ENCODE measurements at regions not wholly inside any gene's neighbourhood (a gene's known extent, or its start where the extent isn't known, plus 50 kb on each side); places are given as distances from the start of the nearest gene placed in this dataset.

DNA sequence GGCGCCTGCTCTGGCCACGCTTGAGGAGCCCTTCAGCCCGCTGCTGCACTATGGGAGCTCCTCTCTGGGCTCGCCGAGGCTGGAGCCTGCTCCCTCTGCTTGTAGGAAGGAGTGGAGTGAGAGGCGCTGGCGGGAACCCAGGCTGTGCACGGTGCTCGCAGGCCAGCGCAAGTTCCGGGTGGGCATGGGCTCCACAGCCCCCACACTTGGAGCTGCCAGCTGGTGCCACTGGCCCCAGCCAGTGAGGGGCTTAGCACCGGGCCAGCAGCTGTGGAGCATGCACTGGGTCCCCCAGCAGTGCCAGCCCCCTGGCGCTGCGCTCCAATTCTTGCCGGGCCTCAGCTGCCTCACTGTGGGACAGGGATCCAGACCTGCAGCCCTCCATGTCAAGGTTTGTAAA is 122.1 kb upstream of the CD180 start:
- Histone ChIP-seq H3K4me1 (peaks cover 0 to 10% of the 10 kb centered on the region in 2 donors), H3K9me3 (no peaks in the 10 kb centered on the region), H3K27me3 (no peaks in the 10 kb centered on the region), H3K36me3 (no peaks in the 10 kb centered on the region), H3K27ac (no peak overlapping the region), H3K4me3 (no peak overlapping the region)
- no peak for DNase-seq (ENCODE audit: low spot score)
- TF ChIP-seq, protein P1, sequence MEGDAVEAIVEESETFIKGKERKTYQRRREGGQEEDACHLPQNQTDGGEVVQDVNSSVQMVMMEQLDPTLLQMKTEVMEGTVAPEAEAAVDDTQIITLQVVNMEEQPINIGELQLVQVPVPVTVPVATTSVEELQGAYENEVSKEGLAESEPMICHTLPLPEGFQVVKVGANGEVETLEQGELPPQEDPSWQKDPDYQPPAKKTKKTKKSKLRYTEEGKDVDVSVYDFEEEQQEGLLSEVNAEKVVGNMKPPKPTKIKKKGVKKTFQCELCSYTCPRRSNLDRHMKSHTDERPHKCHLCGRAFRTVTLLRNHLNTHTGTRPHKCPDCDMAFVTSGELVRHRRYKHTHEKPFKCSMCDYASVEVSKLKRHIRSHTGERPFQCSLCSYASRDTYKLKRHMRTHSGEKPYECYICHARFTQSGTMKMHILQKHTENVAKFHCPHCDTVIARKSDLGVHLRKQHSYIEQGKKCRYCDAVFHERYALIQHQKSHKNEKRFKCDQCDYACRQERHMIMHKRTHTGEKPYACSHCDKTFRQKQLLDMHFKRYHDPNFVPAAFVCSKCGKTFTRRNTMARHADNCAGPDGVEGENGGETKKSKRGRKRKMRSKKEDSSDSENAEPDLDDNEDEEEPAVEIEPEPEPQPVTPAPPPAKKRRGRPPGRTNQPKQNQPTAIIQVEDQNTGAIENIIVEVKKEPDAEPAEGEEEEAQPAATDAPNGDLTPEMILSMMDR (IDR thresholded peaks at IDR 0.05): no peak

DNA sequence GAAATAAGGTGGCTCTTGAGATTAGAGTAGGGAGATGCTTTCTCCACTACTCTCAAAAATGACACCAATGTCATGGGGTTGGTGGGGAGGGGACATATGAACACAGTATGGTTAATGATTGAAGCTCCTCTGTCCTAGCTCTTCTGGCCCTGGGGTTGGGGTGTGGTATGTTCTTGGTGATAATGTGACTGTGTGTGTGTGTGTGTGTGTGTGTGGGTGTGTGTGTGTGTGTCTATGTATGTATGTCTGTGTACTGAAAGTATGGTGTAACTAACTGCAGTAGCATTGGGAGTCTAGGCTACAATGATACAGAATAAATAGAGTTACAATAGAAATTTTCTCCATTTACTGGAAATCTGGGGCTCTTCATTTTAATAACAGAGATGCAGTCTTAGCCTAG is 121.0 kb upstream of the CD180 start:
- no peak overlapping the region for H3K27ac ChIP-seq
- H3K4me3 ChIP-seq: no peak overlapping the region
- H3K27me3 ChIP-seq: no peaks in the 10 kb centered on the region
- H3K4me1 ChIP-seq: peaks cover 0 to 10% of the 10 kb centered on the region in 2 donors
- no peak for DNase-seq (ENCODE audit: low spot score)
- no peaks in the 10 kb centered on the region for H3K36me3 ChIP-seq
- TF ChIP-seq, protein P1 (IDR thresholded peaks at IDR 0.05): no peak
- H3K9me3 ChIP-seq: no peaks in the 10 kb centered on the region

DNA sequence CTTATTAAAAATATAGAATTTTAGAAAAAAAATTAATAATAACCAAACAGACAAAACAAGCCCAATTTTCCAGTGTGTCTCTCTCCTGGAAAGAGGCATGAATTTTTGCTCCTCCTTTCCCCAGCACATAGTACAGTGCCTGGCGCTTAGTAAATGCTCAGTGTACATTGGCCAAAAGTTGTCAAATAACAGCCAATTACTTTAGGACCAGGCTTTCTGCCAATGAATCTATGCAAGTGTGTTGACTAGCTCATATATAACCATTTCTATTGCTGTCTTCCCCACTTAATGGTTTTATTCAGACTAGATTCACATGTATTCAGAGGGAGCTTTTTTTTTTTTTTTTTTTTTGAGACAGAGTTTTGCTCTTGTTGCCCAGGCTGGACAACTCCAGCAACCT is 120.1 kb upstream of the CD180 start:
- Histone ChIP-seq H3K36me3 (no peaks in the 10 kb centered on the region), H3K9me3 (no peaks in the 10 kb centered on the region), H3K4me1 (peaks cover 0 to 10% of the 10 kb centered on the region in 2 donors), H3K27ac (no peak overlapping the region), H3K27me3 (no peaks in the 10 kb centered on the region), H3K4me3 (no peak overlapping the region)
- TF ChIP-seq, protein P1 (IDR thresholded peaks at IDR 0.05): no peak
- DNase-seq (ENCODE audit: low spot score): no peak

DNA sequence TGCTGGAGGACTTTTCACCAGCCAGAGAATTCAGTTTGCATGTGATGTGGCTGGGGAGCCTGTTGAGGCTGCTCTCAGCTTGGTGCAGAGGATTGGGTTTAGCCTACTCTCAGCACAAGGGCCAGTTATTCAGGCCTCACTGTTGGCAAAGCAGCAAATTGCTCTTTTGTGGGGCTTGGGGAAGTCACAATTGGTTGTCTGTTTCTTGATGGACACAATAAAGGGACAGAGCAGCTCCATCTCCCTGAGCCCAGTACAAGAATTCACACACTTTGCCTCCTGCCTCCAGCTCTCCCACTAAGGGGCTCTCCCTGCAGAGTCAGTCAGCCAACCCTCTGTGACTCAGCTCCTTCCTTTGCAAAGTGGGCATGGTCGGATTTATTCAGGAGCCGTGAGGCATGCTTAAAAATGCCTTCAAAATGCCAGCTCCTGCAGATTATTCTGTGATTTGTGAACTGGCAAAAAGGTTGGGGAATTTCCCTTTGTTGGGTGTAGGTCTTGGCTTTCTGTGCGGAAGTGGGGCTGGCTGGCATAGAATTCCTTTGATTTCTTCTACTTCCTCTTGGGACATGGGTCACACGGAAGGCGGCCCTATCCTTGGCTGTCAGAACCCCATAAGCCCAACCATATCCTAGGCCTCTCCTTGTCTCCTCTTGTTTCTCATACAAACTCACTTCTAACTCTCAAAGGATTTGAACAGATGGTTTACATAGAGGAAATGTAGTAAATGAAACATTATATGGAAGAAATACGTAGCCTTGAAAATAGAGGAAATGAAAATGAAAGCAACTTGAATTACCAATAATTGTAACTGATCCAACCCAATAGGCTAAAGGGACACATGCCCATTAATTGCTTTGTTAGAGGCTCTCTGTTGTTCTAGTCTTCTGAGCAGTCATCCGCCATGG is 118.7 kb upstream of the CD180 start:
- Histone ChIP-seq H3K4me1 (peaks cover 0 to 10% of the 10 kb centered on the region in 2 donors), H3K9me3 (no peaks in the 10 kb centered on the region), H3K36me3 (no peaks in the 10 kb centered on the region), H3K27me3 (no peaks in the 10 kb centered on the region), H3K4me3 (no peak overlapping the region), H3K27ac (peak overlapping the region; percentile 45 to 46)
- no peak for DNase-seq (ENCODE audit: low spot score)
- TF ChIP-seq, protein P1 (IDR thresholded peaks at IDR 0.05): no peak

DNA sequence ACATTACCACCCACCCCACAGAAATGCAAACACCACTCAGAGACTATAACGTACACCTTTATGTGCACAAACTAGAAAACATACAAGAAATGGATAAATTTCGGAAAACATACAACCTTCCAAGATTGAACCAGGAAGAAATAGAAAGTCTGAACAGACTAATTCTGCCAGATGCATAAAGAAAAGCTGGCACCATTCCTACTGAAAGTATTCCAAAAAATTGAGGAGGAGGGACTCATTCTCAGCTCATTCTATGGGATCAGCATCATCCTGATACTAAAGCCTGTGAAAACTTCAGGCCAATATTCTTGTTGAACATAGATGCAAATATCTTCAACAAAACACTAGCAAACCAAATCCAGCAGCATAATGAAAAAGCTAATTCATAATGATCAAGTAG is 115.1 kb upstream of the CD180 start:
- Histone ChIP-seq H3K4me3 (no peak overlapping the region), H3K9me3 (no peaks in the 10 kb centered on the region), H3K4me1 (peaks cover 0 to 14% of the 10 kb centered on the region in 2 donors), H3K27me3 (no peaks in the 10 kb centered on the region), H3K36me3 (no peaks in the 10 kb centered on the region), H3K27ac (no peak overlapping the region)
- DNase-seq (ENCODE audit: low spot score): no peak
- TF ChIP-seq, protein P1 (IDR thresholded peaks at IDR 0.05): no peak

Data from right atrium auricular region (tissue), 2 donors.